Ovary (tissue), 3 donors: ENCODE measurements at regions not wholly inside any gene's neighbourhood (a gene's known extent, or its start where the extent isn't known, plus 50 kb on each side); places are given as distances from the start of the nearest gene placed in this dataset.

Source experiments
- CTCF ChIP-seq, 3 donors: fragments of 450-650 bp in 2 of 3; fragments of 200-600 bp in 1 of 3; IDR thresholded peaks; one replicate each; pipeline versions ENCODE4 v1.5.1 to v1.8.0; 2016 to 2022; ENCODE audit warnings: antibody characterized with exemption in 3 of 3, mild to moderate bottlenecking in 1 of 3
- EP300 ChIP-seq: sonication (generic); formaldehyde crosslinking; IDR thresholded peaks from one replicate; pipeline ENCODE4 v1.6.1; 2017; ENCODE audit warnings: antibody characterized with exemption
- donor health status: DM: no; HTN: no; CAD: no.

- TF ChIP-seq EP300 (no peak), CTCF (IDR thresholded peaks at IDR 0.05) (no peak)
Measured at GRCh38 chrX:34749896-34750295, 92.8 kb upstream of the TMEM47 start.
